ENCODE measurements at regions not wholly inside any gene's neighbourhood (a gene's known extent, or its start where the extent isn't known, plus 50 kb on each side); places are given as distances from the start of the nearest gene placed in this dataset.

DNA sequence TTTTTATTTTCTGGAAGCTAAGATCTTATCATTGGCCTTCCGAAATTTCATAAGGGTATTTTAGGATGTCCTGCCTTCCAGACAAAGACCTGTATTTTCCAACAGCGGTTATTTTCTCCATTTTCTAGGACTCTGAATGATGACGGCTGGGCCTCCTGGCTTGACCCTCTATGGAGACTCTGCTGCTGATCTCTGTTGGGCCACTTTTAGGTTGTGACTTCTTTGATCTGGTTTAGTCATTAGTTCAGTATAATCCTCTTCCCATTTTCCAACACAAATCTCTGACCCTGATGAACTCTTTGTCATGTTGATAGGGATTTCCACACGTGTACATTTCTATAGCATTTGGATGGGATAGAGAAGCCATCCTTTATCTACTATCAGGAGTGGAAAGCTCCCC lies 93.7 kb downstream of the HS1BP3 start:
- TF ChIP-seq POLR2A (IDR thresholded peaks at IDR 0.05; ENCODE audit: low read depth, low read length) = no peak
- no peak for TF ChIP-seq POLR2AphosphoS5 (IDR thresholded peaks at IDR 0.05; ENCODE audit: low read depth, low read length)

Measured in GM12892 (cell line).